Type B pancreatic cell (in vitro differentiated cells): ENCODE measurements at regions not wholly inside any gene's neighbourhood (a gene's known extent, or its start where the extent isn't known, plus 50 kb on each side); places are given as distances from the start of the nearest gene placed in this dataset.
"Not testable (repeated sequence)": the region's sequence is repeated elsewhere in the genome, so short reads cannot be mapped to it uniquely, and the experiment has no call there.

Source experiments
- DNase-seq: peaks from one replicate; pipeline ENCODE4 v3.0.0; 2021; ENCODE audit warnings: mixed read lengths; ENCODE audit not compliant: unreplicated experiment; ENCODE audit errors: extremely low spot score
- H3K27ac Mint-ChIP-seq: 2 replicates; pipeline ENCODE4 v1.8.0; 2021; ENCODE audit warnings: mild to moderate bottlenecking, mixed read lengths
- H3K27me3 Mint-ChIP-seq: 2 replicates; pipeline ENCODE4 v1.8.0; 2021; ENCODE audit warnings: mixed read lengths
- H3K36me3 Mint-ChIP-seq: 2 replicates; pipeline ENCODE4 v1.8.0; 2021; ENCODE audit warnings: mixed read lengths
- H3K4me1 Mint-ChIP-seq: one replicate; pipeline ENCODE4 v1.8.0; 2021; ENCODE audit warnings: mixed read lengths; ENCODE audit not compliant: unreplicated experiment
- H3K4me3 Mint-ChIP-seq: 2 replicates; pipeline ENCODE4 v1.8.0; 2021; ENCODE audit warnings: mild to moderate bottlenecking, mixed read lengths
- H3K9me3 Mint-ChIP-seq: 2 replicates; pipeline ENCODE4 v1.8.0; 2021; ENCODE audit warnings: mixed read lengths
- TF ChIP-seq, protein P1 (sequence below): fragments of 200-600 bp; sonication (generic); conservative IDR thresholded peaks from 2 replicates; pipeline ENCODE4 v1.5.0; 2021; ENCODE audit warnings: antibody characterized with exemption, mild to moderate bottlenecking

GRCh38 chr6:150499882-150500312 lies 99.8 kb upstream of the PLEKHG1 start:
- Mint-ChIP-seq H3K4me1 (no peaks in the 10 kb centered on the region), H3K4me3 (no peak overlapping the region), H3K27ac (no peak overlapping the region), H3K27me3 (no peaks in the 10 kb centered on the region), H3K36me3 (no peaks in the 10 kb centered on the region), H3K9me3 (no peaks in the 10 kb centered on the region)
- DNase-seq, result no peak
- TF ChIP-seq, protein P1, sequence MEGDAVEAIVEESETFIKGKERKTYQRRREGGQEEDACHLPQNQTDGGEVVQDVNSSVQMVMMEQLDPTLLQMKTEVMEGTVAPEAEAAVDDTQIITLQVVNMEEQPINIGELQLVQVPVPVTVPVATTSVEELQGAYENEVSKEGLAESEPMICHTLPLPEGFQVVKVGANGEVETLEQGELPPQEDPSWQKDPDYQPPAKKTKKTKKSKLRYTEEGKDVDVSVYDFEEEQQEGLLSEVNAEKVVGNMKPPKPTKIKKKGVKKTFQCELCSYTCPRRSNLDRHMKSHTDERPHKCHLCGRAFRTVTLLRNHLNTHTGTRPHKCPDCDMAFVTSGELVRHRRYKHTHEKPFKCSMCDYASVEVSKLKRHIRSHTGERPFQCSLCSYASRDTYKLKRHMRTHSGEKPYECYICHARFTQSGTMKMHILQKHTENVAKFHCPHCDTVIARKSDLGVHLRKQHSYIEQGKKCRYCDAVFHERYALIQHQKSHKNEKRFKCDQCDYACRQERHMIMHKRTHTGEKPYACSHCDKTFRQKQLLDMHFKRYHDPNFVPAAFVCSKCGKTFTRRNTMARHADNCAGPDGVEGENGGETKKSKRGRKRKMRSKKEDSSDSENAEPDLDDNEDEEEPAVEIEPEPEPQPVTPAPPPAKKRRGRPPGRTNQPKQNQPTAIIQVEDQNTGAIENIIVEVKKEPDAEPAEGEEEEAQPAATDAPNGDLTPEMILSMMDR, result no peak

DNA sequence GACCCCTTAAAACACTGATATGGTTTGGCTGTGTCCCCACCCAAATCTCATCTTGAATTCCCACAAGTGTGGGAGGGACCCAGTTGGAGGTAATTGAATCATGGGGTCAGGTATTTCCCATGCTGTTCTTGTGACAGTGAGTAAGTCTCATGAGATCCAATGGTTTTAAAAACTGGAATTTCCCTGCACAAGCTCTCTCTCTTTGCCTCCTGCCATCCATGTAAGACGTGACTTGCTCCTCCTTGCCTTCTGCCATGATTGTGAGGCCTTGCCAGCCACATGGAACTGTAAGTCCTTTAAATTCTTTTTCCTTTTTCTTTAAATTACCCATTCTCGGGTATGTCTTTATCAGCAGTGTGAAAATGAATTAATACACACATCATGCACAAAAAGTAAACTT lies 99.1 kb upstream of the PLEKHG1 start:
- DNase-seq, H3K4me3 Mint-ChIP-seq, H3K4me1 Mint-ChIP-seq, H3K36me3 Mint-ChIP-seq, H3K9me3 Mint-ChIP-seq, H3K27ac Mint-ChIP-seq, H3K27me3 Mint-ChIP-seq: not testable (repeated sequence)

- Mint-ChIP-seq H3K27me3 (no peaks in the 10 kb centered on the region), H3K4me3 (no peak overlapping the region), H3K9me3 (no peaks in the 10 kb centered on the region), H3K4me1 (no peaks in the 10 kb centered on the region), H3K36me3 (no peaks in the 10 kb centered on the region), H3K27ac (no peak overlapping the region)
- TF ChIP-seq, protein P1, result no peak
- DNase-seq, result no peak
Observed at GRCh38 chr6:150503041-150503440, 96.6 kb upstream of the PLEKHG1 start.

DNA sequence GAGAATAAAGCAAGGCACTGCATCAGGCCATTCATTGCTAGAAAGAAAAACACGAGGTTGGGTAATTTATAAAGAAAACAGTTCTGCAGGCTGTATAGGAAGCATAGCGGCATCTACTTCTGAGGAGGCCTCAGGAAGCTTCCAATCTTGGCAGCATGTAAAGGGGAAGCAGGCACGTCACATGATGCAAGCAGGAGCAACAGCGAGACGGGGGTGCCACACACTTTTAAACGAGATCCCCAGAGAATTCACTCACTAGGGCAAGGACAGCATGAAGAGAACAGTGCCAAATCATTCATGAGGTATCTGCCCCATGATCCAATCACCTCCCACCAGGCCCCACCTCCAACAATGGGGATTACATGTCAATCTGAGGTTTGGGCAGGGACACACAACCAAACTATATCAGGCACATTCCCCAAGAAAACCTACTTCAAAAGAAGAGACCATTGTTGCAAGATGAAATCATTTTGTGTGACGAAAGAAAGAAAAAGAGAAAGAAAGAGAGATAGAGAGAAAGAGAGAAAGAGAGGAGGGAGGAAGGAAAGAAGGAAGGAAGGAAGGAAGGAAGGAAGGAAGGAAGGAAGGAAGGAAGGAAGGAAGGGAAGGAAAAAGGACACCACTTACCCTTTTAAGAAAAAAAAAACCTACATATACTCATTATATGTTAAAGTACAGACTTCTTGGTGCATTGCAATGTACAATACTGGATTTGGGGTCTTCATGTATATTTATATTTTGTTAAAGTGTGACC lies 95.9 kb upstream of the PLEKHG1 start:
- Mint-ChIP-seq H3K4me1 (no peaks in the 10 kb centered on the region), H3K9me3 (no peaks in the 10 kb centered on the region), H3K36me3 (no peaks in the 10 kb centered on the region), H3K27ac (no peak overlapping the region), H3K4me3 (no peak overlapping the region), H3K27me3 (no peaks in the 10 kb centered on the region)
- TF ChIP-seq, protein P1, result no peak
- no peak for DNase-seq

DNA sequence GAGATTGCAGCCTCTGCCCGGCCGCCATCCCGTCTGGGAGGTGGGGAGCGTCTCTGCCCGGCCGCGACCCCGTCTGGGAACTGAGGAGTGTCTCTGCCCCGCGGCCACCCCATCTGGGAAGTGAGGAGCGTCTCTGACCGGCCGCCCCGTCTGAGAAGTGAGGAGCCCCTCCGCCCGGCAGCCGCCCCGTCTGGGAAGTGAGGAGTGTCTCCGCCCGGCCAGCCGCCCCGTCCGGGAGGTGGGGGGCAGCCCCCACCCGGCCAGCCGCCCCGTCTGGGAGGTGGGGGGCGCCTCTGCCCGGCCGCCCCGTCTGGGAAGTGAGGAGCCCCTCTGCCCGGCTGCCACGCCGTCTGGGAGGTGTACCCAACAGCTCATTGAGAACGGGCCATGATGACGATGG lies 92.3 kb upstream of the PLEKHG1 start:
- DNase-seq, H3K9me3 Mint-ChIP-seq, H3K27ac Mint-ChIP-seq, H3K4me1 Mint-ChIP-seq, H3K27me3 Mint-ChIP-seq, H3K4me3 Mint-ChIP-seq, H3K36me3 Mint-ChIP-seq: not testable (repeated sequence)

DNA sequence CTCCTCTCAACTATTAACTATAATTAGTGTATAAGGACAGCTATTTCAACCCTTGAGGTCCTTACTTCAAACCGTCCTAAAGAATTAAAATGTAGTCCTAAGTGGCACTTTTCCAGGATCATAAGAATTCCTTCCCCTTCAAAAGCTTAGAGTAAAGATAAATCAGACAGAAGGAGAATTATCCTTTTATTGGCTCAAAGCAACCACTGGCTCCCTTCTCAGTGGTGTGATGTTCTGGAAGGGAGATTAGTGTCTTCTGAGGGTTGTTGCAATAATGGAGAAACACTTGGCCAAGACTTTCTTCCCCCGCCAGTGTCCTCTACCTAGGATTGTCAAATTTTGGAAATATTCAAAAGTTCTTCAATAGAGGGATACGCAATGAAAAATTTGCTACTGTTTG lies 89.1 kb upstream of the PLEKHG1 start:
- H3K27me3 Mint-ChIP-seq, result peaks cover 6% of the 10 kb centered on the region
- TF ChIP-seq, protein P1, result no peak
- peaks cover 11% of the 10 kb centered on the region for H3K4me1 Mint-ChIP-seq
- H3K27ac Mint-ChIP-seq, result no peak overlapping the region
- H3K36me3 Mint-ChIP-seq, result no peaks in the 10 kb centered on the region
- H3K4me3 Mint-ChIP-seq, result no peak overlapping the region
- no peaks in the 10 kb centered on the region for H3K9me3 Mint-ChIP-seq
- no peak for DNase-seq

GRCh38 chr6:150511313-150511712 lies 88.4 kb upstream of the PLEKHG1 start:
- DNase-seq, result no peak
- TF ChIP-seq, protein P1, result no peak
- no peaks in the 10 kb centered on the region for H3K36me3 Mint-ChIP-seq
- peaks cover 17% of the 10 kb centered on the region for H3K4me1 Mint-ChIP-seq
- no peaks in the 10 kb centered on the region for H3K9me3 Mint-ChIP-seq
- H3K27ac Mint-ChIP-seq, result no peak overlapping the region
- peaks cover 6% of the 10 kb centered on the region for H3K27me3 Mint-ChIP-seq
- no peak overlapping the region for H3K4me3 Mint-ChIP-seq
